Activated CD8-positive, alpha-beta memory T cell treated with anti-CD3 and anti-CD28 coated beads, Interleukin-2, amount 50 U/mL, for 48 hours (primary cell): ENCODE measurements at regions not wholly inside any gene's neighbourhood (a gene's known extent, or its start where the extent isn't known, plus 50 kb on each side); places are given as distances from the start of the nearest gene placed in this dataset.

ENCODE experiments used
- DNase-seq: peaks from one replicate; pipeline ENCODE4 v3.0.0-alpha.2; 2020

GRCh38 chr5:168057905-168058304, 233.5 kb upstream of the WWC1 start:
- DNase-seq, result no peak

DNA sequence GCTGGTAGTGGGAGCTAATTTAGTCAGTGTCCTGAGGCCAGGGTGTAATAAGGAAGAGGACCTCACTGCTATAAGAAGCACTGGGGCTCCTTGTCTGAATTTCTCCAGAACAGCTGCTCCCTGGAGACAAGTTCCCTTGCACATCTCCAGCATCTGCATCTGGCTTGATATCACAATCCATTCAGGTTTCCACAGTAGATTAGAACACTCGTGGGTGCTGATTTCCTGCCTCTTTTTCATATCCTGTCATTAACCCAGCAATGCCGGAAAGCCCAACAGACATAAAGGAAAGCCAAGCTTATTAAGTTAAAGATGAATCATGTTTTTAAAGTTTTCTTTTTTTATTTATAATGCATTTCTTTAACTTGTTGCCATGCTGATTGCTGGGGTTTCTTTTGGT, 232.3 kb upstream of the WWC1 start:
- no peak for DNase-seq

- no peak for DNase-seq
These were observed 229.2 kb upstream of the WWC1 start for GRCh38 chr5:168062239-168062638.

DNA sequence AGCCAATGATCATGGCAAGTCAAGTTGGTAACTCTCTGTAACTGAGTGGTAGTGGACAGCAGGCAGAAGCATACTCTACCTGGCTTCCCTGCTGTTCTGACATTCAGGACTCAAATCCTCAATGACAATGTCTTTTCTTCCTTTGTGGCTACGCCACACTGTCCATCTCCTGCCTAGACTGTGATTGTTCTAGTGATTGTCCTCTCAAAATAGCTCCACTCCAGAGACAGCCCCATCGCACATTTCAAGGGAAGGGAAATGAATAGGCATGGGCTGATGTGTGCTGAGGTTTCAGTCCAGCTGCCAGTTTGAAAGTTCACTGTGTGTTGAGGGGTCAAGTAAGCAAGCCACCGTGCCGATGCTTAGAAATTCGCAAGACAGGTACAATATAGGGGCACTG, 227.0 kb upstream of the WWC1 start:
- no peak for DNase-seq

DNA sequence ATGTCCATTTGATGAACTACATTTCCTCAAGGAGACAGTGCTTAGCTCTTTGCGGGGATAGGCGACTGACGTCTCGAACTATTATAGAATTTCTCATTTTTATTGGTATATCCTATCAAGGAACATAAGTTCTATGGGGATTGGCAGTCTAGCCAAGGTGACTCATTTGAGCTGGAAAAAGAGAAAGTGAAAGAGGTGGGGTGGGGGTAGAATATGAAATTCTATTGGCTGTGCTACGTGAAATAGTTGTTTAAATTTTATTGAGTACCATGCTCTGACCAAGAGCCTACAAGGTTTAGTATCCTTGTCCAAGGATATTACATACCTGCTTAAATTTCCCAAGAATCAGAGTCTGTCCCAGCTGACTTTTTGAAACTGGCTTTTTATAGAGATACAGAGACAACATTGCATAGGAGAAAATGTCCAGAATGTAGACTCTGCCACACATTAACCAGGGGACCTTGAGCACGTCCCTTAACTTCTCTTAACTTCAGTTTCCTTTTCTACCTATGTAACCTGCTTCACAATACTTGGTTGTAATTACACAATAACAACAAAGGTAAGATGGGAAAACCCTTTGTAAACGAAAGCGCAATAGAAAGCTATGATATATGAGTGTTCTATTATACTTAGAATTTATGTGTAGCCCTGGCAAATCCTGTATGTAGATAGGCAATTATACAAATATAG, 226.4 kb upstream of the WWC1 start:
- no peak for DNase-seq

GRCh38 chr5:168066536-168067208, 224.8 kb upstream of the WWC1 start:
- no peak for DNase-seq

- no peak for DNase-seq
These were observed 220.7 kb upstream of the WWC1 start for GRCh38 chr5:168070761-168071160.

- DNase-seq, result no peak
These were observed 218.8 kb upstream of the WWC1 start for GRCh38 chr5:168072665-168073064.

DNA sequence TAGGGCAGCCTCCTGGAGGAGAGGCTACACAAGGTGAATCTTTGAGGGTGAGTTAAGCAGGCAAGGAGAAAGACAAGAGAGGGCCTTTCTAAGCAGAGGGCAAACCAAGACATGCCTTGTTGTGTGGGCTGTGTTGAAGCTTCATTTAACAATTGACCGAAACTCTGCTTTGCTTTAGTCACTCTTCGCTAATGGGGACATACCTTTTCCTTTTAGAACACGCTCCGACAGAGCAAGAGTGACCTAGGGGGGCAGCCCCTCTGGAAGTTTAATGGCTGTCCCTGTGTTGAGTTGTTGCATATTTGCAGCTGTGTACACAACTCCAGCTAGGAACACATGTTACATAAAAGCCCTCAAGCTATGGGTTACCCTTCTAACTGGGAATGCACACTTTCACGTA, 218.1 kb upstream of the WWC1 start:
- no peak for DNase-seq

DNA sequence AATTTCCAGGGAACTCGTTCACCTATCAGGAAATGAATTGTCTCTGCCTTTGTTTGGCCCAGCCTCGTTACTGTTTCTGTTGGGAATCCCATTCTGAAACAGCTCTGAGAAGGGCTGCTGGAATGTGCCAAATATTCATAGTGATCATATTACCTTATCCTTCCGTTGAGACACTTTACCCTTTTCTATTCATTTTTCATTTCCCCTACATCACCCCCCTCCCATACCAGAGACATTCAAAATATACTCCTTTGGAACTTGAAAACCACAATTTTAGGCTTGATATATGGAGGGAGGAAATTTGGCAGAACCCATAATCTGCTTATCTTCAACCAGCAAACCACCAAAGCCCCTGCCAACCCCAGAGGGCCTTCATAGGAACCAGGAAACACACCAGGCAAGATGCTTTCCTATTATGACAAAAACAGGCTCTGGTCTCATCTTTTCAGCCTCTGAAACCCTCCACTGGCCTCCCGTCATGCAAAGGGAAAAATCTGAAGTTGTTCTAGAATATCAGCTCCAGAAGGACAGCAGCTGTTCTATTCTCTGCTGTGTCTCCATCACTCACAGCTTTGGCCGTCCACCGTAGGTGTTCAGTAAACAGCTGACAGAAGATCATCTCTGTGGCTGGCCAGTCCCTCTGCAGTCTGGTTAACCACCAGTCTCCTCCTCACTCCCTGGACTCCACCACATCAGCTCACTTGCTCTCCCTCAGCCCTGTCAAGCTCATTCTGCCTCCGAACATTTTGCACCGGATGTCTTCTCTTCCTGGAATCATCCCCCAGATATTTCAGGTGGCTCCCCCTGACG, 217.2 kb upstream of the WWC1 start:
- no peak for DNase-seq

- DNase-seq, result no peak
These were observed 216.1 kb upstream of the WWC1 start for GRCh38 chr5:168075387-168075786.

GRCh38 chr5:168076561-168076991, 214.9 kb upstream of the WWC1 start:
- DNase-seq, result no peak

GRCh38 chr5:168085261-168086031, 206.0 kb upstream of the WWC1 start:
- DNase-seq, result no peak

GRCh38 chr5:168086104-168086610, 205.3 kb upstream of the WWC1 start:
- no peak for DNase-seq

DNA sequence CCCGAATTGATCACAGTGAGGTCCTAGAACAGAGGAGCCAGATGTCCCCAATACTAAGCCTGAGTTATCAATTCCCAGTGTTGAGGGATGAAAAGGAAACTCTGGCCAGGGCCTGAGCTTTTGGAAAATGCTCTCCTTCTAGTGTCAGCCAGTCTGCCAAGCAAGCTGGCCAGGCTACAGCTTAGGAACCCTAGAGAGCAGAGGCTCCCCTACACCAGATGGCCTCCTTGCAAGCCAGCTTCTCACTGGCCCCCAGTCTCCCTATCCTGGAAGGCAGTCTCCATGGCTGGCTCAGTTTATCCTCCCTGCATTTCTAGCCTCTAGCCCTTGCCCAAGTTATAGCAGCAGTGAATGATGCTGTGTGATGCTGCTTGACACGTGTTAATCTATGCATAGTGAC, 204.7 kb upstream of the WWC1 start:
- no peak for DNase-seq

GRCh38 chr5:168088410-168089173, 202.9 kb upstream of the WWC1 start:
- DNase-seq, result no peak

GRCh38 chr5:168089201-168089887, 202.1 kb upstream of the WWC1 start:
- DNase-seq, result no peak

DNA sequence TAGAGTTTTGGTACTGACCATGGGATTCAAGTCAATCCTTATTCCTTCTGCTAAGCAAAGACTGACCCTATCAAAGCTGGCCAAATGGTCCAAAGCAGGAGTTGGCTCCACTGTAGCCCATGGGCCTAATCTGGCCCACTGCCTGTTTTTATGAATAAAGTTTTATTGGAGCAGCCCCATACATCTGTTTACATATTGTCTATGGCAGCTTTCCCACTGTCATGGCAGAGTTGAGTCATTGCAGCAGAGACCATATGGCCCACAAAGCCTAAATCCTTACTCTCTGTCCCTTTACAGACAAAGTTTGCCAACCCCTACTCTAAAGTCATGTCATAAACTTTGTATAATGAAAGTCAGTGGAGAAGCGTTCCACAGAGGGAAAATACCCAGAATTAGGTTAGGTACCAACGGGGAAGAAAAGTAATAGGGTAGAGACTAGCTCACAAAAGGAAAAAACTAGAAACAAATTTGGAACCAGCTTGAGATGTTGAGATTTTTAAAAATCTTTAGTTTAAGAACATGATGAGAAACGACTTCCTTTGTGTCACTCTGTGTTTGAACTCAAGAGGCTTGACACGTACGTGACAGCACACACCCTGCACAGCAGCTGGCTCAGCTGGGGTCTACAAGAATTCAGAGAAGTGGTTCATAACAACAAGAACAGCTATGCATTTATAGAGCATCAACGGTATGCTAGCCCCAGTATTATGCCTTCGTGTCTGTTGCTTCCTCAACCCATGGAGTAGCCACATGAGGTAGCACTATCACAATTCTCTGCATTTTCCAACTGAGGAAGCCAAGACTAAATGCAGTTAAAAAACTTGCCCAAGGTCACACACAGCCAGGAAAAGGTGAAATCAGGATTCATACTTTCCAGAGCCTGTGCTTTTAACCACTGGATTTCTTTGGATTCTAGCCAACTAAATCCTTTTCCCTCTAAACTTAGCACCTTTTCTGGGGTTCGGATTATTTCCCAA, 198.9 kb upstream of the WWC1 start:
- DNase-seq, result no peak

DNA sequence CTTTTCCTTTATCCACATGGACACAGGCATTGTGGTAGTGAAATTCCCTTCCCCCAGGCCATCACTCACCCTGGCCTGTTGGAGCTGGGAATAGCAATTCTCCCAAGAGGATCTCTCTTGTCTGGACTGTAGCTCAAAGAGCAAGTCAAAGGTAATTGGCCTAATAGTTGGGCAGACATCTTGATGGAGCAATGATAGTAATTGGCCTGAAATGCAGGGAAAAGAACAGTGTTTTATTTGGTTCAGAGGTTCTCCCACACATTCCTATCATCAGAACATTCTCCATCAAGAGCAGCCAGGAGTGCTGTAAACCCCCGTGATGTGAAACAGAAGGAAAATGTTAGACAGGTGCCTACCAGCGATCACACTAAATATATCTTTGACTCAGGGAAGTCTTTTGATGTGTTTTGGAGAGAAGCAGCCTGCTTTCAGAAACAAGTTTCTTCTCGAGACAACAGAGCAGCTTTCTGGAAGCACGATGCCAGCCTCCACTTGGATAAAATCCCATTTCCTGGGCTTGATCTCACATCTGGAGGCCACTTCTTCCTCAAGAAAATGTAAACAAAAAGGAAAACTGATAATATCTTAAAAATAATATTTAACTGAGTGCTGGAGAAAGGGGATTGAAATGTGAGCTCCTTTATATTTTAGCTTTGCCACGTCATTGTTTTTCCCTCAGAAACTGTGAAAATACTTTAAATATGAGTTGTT, 198.1 kb upstream of the WWC1 start:
- DNase-seq, result no peak

- no peak for DNase-seq
These were observed 194.9 kb upstream of the WWC1 start for GRCh38 chr5:168096525-168096924.
